Thyroid gland (tissue), 4 donors: ENCODE measurements at regions not wholly inside any gene's neighbourhood (a gene's known extent, or its start where the extent isn't known, plus 50 kb on each side); places are given as distances from the start of the nearest gene placed in this dataset.

Experiments used
- DNase-seq, 2 donors: peaks; one replicate each; pipeline ENCODE4 v3.0.0-alpha.2; 2019
- H3K27ac ChIP-seq, 3 donors: fragments of 200-600 bp; sonication (generic); 1 replicate in 2 of 3; 2 replicates in 1 of 3; pipeline ENCODE4 v1.5.1; 2016 to 2019; ENCODE audit warnings: mild to moderate bottlenecking in 1 of 3, moderate library complexity in 1 of 3
- H3K27me3 ChIP-seq: fragments of 200-600 bp; sonication (generic); one replicate; pipeline ENCODE4 v1.5.1; 2019
- H3K36me3 ChIP-seq, 2 donors: fragments of 200-600 bp; sonication (generic); one replicate each; pipeline ENCODE4 v1.5.1; 2016 to 2019
- H3K4me1 ChIP-seq, 2 donors: fragments of 200-600 bp; sonication (generic); one replicate each; pipeline ENCODE4 v1.5.1; 2017 to 2019
- H3K4me3 ChIP-seq, 3 donors: fragments of 200-600 bp; sonication (generic); replicated peaks in 1 of 3; 1 replicate in 2 of 3; 2 replicates in 1 of 3; pipeline ENCODE4 v1.5.1; 2016; ENCODE audit warnings: mild to moderate bottlenecking in 1 of 3
- H3K9me3 ChIP-seq: fragments of 200-600 bp; sonication (generic); one replicate; pipeline ENCODE4 v1.5.1; 2017
- CTCF ChIP-seq, 6 experiments: fragments of 200-600 bp in 3 of 6; fragments of 450-650 bp in 3 of 6; sonication (generic) in 3 of 6; IDR thresholded peaks; one replicate each; pipeline ENCODE4 v1.5.1; 2016 to 2019; ENCODE audit warnings: antibody characterized with exemption in 6 of 6, mild to moderate bottlenecking in 2 of 6, inconsistent platforms in 1 of 6, moderate library complexity in 1 of 6
- POLR2A ChIP-seq, 2 donors: fragments of 450-650 bp; IDR thresholded peaks; one replicate each; pipeline ENCODE4 v1.6.1; 2017; ENCODE audit warnings: antibody characterized with exemption in 2 of 2, mild to moderate bottlenecking in 2 of 2, moderate library complexity in 1 of 2
- WGBS, 2 donors: methylation state at CpG; one replicate each; pipeline ENCODE4 v1.1.5; 2017; 5-methylcytosine and 5-hydroxymethylcytosine counted together
- intact Hi-C: fragments of 100-400 bp; cut with DNase I; formaldehyde crosslinking; loops from one replicate; pipeline ENCODE4 v1.15.1; 2023

- WGBS, 2 donors: 79 to 90% methylated on average over 2 of the region's 2 CpGs
- Histone ChIP-seq H3K4me3 (no peak overlapping the region), H3K4me1 (peaks cover 0 to under 1% of the 10 kb centered on the region in 2 donors), H3K9me3 (no peaks in the 10 kb centered on the region), H3K27me3 (no peaks in the 10 kb centered on the region), H3K36me3 (no peaks in the 10 kb centered on the region), H3K27ac (no peak overlapping the region)
- intact Hi-C loops: no loop called here
- DNase-seq: no peak
- TF ChIP-seq CTCF (IDR thresholded peaks at IDR 0.05) (no peak), POLR2A (IDR thresholded peaks at IDR 0.05) (no peak)
Measured at GRCh38 chr11:91851908-91852307, 372.7 kb upstream of the FAT3 start.

DNA sequence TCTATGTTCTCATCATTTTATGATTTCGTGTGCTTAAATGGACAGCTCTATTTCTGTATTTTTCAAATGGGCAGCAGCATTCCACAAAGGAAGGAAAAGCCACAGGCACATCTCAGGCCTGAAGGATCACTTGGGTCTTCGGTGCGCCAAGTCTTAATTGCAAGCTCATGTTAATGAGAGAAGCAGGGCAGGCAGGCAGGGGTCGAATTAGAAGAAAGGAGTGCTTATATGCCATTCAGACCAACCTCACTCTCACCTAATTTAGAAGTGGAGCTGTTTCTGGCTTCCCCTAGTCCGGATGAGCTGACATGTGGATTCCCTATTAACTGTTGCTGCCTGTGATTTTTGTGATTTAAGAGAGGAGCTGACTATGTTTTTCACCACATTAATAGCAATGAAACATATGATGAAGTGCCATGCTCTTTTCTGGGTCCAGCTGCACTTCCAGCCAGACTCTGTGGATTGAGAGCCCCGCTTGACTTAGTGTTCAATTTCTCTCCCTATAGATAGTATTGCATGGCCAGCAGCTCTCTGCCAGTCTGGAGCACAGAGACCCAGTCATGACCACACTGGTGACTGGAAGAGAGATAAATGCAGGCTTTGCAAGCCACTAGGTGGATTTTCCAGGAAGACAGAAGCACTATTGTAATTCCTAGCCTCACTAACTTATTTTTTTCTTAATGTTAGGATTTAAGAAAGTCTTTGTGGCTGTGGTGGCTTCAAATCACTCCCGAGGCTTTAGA lies 373.9 kb upstream of the FAT3 start:
- no peaks in the 10 kb centered on the region for H3K36me3 ChIP-seq

GRCh38 chr11:91850021-91850420 lies 374.6 kb upstream of the FAT3 start:
- Histone ChIP-seq H3K4me3 (no peak overlapping the region), H3K27ac (no peak overlapping the region), H3K36me3 (no peaks in the 10 kb centered on the region), H3K9me3 (no peaks in the 10 kb centered on the region), H3K4me1 (no peaks in the 10 kb centered on the region), H3K27me3 (no peaks in the 10 kb centered on the region)
- DNase-seq: no peak
- 94% methylated on average over 6 of the region's 6 CpGs for WGBS, 2 donors
- TF ChIP-seq CTCF (IDR thresholded peaks at IDR 0.05) (no peak), POLR2A (IDR thresholded peaks at IDR 0.05) (no peak)
- intact Hi-C loops: no loop called here

More for the DNA sequence above, 373.9 kb upstream of the FAT3 start:
- no peaks in the 10 kb centered on the region for H3K4me1 ChIP-seq
- 79 to 86% methylated on average over 7 of the region's 7 CpGs for WGBS, 2 donors
- no peak for DNase-seq
- no peaks in the 10 kb centered on the region for H3K9me3 ChIP-seq
- TF ChIP-seq POLR2A (IDR thresholded peaks at IDR 0.05) (no peak), CTCF (IDR thresholded peaks at IDR 0.05) (no peak)
- no peaks in the 10 kb centered on the region for H3K27me3 ChIP-seq
- H3K27ac ChIP-seq: no peak overlapping the region
- intact Hi-C loops: no loop called here
- H3K4me3 ChIP-seq: no peak overlapping the region

GRCh38 chr11:91846649-91847048 lies 378.0 kb upstream of the FAT3 start:
- TF ChIP-seq CTCF (IDR thresholded peaks at IDR 0.05) (no peak), POLR2A (IDR thresholded peaks at IDR 0.05) (no peak)

GRCh38 chr11:91846002-91846401 lies 378.6 kb upstream of the FAT3 start:
- H3K9me3 ChIP-seq: no peaks in the 10 kb centered on the region
- no peaks in the 10 kb centered on the region for H3K36me3 ChIP-seq
- intact Hi-C loops: no loop called here
- no peak for TF ChIP-seq POLR2A (IDR thresholded peaks at IDR 0.05)
- TF ChIP-seq CTCF (IDR thresholded peaks at IDR 0.05): no peak
- H3K27ac ChIP-seq: no peak overlapping the region
- DNase-seq: no peak
- H3K27me3 ChIP-seq: no peaks in the 10 kb centered on the region
- H3K4me3 ChIP-seq: no peak overlapping the region
- H3K4me1 ChIP-seq: no peaks in the 10 kb centered on the region

More at GRCh38 chr11:91846649-91847048, 378.0 kb upstream of the FAT3 start:
- H3K36me3 ChIP-seq: no peaks in the 10 kb centered on the region
- no peaks in the 10 kb centered on the region for H3K9me3 ChIP-seq
- intact Hi-C loops: no loop called here
- no peak overlapping the region for H3K27ac ChIP-seq
- H3K4me3 ChIP-seq: no peak overlapping the region
- DNase-seq: no peak
- H3K4me1 ChIP-seq: no peaks in the 10 kb centered on the region
- no peaks in the 10 kb centered on the region for H3K27me3 ChIP-seq
- WGBS, 2 donors: 75 to 88% methylated on average over 2 of the region's 2 CpGs
